ENCODE measurements at regions not wholly inside any gene's neighbourhood (a gene's known extent, or its start where the extent isn't known, plus 50 kb on each side); places are given as distances from the start of the nearest gene placed in this dataset.

DNA sequence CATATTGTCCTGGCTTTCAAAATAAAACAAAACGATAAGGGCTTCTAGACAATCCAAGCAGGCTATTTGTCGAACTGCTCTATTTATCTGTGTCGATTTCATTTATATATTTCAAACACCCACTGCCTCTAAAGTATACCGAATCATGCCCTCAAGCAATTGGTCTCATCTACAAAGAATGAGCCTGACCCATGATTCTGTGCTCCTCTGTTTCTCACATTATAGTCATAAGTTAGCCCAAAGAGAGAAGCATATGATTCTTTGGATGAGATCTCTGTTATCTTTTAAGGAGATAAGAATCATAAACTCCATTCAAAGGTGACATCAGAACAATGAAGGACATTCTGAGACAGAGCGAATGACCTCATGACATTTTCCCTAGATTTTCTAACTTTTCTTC, 191.1 kb downstream of the MAP2K6 start:
- DNase-seq: no peak

DNA sequence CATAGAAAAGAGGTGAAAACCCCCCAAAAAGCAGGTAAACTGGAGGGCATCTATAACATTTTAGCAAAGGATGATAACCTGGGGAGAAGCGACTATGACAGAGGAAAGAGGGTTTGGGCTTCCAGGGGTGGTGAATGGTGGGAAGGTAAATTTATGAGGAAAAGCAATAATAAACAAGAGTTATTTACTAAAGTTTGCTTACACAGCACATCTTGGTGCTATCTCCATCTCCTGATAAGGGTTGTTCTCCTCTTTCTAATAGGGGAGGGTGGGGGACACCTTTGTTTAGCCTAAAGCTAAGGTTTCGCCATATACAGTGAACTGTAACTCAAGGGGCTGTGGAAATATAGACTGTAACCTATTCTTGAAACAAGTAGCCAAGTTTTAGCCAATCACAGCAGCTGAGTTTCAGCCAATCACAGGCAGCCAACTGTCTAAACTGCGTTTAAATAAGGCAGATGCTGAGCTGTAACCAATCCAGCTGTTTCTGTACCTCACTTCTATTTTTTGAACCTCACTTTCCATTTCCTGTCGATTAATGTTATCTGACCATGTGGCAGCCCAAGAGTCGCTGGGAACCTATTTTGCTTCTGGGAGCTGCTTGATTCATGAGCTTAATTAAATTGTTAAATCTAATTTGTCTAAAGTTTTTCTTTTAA, 191.8 kb downstream of the MAP2K6 start:
- DNase-seq: no peak

DNA sequence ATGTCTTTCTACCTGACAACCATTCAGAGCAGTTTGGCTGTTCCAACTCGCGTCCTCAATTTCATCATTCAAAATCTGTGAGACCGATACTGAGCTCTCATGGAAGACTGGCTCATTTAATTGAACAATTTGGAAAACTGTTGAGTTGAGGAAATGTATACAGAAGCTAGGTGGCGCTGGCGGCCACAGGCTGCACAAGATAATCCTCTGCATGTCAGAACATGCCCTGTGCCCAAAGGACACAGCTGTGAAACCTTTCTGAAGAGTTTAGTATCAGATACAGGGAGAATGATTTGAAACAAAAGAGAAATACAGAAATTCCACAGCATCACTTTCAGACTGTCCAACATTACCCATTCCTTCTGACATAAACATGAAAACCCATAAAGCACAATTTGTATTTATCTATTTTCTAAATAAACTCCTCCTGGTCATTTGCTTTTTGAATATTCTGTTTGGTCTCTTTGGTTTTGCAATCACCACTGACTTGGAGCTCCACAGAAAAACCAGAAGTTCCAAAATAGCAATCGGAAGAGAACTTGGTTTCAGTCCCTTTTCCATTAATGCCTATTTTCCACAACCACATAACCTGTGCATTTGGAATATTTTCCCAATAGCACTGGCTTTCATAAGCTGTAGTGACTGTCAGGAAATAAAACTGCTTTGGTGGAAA, 192.8 kb downstream of the MAP2K6 start:
- peak; percentile 15 for DNase-seq

DNA sequence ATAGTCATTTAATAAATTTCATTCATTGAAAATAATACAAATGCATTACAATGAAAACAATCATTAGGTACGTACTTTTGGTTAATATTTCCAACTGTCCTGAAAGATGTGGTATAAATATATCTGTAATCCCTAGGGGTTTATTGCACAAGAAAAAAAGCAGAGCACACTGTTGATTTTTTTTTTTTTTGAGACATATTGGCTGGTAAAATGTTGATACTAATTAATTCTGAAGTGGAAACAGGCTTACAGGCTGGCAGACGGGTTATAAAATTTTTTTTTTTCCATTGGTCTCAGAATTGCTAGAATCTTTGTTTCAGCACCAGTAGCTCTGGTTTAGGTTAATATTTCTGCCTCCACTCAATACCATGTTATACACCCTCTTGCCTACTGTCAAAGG, 193.6 kb downstream of the MAP2K6 start:
- no peak for DNase-seq

DNA sequence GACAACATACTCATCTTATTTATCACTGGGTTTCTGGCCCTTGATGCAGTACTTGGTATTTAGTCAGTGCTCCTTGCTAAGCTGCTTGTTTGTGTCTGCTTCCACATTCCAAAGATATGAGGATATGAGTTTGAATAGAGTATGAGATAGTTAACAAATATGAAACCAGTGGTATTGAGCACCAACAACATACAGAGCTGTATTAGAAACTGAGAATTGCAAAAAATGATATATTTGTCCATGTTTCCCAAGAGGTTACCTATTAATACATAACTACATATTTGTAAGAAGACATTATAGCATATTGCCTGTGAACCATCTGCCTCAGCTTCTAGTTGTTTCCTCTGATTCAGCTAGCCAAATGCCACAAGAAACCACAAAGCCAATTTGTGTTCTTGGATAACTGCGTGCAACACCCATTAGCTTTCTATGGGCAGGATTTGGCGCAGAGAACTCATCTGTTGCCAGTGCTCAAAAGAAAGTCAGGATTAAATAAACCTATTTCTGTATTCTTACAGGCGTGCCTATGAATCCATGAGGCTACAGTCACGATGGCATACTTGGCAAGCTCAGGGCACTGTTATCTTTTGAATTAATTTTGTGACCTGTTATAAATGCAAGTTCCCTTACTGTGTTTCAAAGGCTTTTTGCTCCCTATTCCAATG, 194.4 kb downstream of the MAP2K6 start:
- DNase-seq: no peak

DNA sequence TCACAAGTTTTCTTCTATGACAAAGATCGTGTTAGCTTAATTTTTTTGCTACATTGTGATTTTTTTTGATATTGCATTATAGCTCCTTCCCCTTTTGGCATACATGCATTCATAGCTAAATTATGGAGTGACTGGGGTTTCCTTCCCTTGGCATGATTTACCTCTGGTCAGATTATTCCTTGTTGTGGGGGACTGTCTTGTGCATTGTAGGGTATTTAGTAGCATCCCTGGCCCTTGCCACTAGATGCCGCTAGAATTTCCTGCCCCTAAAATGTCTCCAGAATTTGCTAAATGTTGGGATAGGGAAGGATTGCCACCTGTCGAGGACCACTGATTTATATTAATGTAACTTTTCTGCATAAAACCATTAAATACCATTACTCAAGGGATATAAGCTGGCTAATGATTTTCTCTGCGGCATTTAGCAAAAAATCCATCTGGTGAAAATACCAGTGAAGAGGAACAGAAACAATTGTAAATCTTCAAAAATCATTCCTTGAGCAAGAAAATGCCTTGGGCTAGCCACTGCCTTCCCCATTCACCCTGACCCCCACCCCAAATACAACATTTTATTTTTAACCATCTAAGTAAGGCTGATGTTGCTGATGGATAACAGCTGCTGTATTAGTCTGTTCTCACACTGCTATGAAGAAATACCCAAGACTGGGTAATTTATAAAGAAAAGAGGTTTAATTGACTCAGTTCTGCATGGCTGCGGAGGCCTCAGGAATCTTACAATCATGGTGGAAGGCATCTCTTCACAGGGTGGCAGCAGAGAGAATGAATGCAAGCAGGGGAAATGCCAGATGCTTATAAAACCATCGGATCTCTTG, 195.2 kb downstream of the MAP2K6 start:
- no peak for DNase-seq

DNA sequence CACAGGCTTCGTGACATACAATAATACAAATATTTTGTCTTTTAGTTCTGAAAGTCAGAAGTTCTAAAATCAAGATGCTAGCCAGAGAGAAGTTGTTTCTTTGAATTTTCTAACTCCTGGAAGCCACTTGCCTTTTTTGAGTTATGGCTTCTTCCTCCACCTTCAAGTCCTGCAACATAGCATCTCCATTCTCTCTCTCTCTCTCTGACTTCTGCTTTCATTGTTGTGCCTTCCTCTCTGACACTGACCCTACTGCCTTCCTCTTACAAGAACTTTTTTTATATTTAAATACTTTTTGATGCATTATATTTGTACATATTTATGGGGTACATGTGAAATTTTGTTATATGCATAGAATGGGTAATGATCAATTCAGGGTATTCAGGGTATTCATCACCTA, 205.9 kb downstream of the MAP2K6 start:
- no peak for DNase-seq

DNA sequence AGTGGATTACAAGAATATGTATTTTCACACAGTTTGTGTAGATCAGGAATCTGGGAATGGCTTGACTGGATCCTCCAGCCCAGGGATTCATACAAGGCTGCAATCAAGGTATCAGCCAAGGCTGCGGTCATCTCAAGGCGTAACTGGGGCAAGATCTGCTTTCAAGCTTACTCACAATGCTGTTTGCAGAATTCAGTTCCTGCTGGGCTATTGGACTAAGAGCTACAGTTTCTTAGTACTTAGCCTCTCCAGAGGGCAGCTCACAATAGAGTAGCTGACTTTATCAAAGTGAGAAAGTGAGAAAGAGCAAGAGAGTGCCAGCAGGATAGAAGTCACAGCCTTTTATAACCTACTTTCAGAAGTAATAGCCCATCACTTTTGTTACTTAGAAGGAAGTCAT, 211.0 kb downstream of the MAP2K6 start:
- DNase-seq: no peak

DNA sequence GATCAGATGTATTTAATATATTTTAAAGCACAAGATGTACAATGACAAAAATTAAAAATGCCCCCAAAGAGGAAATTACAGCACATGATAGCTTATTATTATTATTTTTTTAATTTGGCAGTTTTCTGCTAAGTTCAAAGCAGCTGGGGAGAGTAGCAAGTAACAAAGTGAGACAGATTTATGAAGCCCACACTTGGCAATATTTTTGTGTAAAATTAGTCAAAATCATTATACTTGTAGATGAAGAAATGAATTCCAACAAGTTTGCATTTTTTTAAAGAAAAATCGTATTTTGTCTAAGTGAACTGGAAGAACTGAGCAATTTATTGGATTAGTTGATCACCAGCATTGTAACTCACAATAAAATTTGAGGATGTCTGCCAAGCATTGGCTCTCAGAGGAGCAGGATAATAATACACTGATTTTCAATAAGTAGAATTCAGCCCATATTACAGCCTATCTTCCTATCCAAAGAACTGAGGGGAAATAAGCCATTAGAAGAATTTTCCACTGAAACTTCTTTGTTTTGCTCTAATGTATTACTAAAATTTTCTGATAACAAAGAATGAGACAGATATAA, 215.6 kb downstream of the MAP2K6 start:
- no peak for DNase-seq

DNA sequence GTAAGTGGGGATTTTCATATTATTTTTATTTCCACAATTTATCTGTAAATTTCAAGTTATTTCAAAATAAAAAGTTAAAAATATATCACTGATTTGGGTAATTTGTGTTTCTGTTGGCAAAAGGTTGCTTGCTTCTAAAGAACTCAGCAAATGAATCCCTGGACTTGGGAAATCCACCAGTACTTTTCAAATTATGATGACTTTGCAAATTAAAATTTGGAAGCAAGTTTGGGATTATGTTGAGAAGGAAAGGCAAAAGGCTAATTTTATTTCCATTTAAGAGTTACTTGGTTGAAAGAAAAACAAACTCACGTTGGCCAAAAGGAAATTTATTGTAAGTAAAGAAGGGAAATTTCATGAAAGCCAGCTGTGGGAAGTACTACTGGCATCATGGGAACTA, 220.3 kb downstream of the MAP2K6 start:
- no peak for DNase-seq

DNA sequence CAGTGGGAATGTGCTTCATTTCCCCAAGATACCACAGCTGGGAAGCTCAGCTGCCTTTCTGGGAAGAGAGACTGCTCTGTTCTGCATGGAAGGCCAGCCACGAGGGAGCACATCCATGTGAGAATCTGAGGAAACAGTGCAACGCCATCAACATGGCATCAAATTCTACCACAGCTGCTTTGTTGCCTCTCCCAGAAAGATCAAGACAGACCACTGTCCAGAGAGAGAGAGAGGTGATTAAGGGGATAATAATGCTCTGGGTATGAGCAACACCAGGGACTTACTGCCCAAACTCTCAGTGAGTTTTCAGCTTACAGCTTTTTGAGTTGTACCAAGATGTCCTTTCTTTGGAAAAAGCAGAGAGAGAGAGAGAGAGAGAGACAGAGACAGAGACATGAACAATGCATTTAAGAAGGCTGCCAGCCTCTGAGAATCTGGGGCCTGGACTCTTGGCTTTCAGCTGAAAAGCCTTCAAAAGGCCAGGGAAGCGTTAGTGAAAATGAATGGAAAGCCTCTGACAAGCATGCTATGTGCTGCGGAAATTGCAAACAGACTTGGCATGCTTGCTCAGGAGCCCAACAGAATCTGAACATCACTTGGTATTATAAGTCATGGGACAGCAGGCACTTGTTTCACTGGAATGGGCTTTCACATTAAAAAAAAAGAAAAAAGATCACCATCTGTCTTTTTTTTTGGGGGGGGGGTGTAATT, 223.1 kb downstream of the MAP2K6 start:
- DNase-seq: no peak

DNA sequence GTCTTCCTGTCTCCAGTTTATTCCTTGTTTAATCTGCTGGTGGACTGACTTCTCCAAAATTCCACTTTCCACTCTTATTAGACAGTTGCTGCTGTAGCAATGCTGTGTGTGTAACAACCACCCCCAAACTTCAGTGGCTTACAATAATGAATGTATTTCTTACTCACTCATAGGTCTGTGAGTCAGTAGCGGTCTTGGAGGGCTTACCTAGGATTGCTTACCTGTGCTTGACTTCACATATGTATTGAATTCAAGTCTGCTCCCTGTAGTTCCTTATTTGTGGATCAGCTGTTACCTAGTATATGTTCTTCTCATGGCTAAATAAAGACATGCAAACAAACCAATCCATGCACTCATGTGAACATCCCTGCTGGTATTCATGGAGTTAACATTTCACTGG, 224.6 kb downstream of the MAP2K6 start:
- DNase-seq: no peak

DNA sequence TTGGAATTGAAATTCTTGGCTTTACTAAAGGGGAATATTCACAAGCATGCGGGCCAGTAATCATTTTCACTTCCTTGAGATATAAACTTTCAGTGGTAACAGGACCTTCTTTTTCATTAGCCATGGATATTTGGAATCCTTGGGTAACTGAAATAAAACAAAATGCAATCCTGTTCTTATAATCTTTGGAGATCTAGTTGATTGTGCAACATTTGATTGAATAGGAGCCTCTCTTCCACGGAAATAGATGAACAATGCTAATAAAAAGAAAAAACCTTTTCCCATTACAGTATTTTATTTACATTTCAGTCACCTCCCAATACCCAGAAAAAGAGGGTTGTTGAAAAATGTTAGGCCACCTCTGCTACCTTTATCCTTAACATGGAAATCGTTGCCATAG, 225.6 kb downstream of the MAP2K6 start:
- DNase-seq: no peak

DNA sequence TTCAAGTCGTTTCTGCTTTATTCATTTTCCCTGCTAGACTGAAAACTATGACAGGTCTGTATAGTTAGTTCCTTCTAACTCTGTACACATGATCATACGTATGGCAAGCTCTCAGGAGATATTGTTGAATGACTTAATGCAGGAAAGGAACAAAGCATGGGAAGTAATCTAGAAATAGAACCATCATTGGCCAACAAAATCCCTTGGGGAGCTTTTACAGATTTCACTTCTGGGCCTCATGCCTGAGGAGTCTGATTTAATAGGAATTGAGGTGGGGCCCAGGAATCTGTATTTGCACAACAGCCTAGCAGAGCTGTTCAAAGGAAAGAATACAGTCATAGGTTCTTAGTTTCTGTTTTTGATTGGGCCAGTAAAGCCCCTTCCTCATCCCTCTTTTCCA, 229.2 kb downstream of the MAP2K6 start:
- no peak for DNase-seq

DNA sequence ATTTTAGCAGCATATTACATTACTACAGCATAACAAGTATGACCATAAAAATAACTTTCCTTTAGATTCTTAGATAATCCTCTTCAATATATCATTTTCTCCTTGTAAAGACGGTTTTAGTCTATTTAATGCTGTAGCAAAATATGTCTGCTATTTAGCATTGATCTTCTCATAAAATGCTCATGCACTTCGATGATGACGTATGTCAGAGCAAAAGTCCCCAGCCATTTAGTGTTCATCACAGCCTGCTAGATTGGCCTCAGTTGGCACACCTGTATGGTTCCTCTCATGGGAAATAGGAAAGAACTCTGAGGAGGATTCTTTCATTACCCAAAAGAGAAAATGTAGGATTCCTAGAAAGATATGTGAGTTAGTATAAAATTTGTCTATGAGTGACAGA, 232.2 kb downstream of the MAP2K6 start:
- no peak for DNase-seq

DNA sequence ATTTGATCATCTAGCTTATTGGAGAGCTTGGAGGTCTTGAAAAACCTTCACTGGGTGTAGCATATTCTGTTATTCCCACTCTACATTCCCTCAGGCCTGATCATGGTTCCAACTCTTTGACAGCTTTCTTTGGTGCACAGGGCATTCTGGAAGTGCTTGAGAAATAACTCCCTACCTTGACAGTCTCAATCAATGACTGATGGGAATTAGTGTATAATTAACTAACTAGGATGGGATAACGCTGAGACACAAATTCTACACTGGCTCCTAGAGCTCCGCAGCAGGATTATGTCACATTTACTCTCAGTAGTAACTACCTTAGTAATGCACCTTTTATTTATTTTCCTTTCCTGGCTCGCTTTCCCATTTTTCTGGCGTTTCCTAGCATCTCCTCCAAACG, 236.4 kb downstream of the MAP2K6 start:
- DNase-seq: no peak

DNA sequence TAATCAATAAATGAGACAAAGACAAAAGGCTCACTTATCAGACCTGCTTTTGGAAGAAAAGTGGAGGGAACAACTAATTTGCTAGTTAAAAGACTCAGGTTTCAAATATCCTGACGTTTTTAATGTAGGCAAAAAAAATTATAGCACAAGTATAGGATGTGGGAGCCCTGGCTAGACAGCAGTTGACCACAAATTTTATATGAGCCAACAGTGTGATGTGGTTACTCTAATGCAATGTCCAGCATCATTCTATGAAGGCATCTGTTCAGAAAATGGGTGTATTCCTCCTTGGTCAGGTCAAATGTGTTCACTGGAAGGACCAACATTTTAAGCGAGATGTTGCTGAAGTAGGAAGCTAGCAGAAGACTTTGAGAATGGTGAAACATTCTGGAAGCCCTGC, 237.4 kb downstream of the MAP2K6 start:
- no peak for DNase-seq

DNA sequence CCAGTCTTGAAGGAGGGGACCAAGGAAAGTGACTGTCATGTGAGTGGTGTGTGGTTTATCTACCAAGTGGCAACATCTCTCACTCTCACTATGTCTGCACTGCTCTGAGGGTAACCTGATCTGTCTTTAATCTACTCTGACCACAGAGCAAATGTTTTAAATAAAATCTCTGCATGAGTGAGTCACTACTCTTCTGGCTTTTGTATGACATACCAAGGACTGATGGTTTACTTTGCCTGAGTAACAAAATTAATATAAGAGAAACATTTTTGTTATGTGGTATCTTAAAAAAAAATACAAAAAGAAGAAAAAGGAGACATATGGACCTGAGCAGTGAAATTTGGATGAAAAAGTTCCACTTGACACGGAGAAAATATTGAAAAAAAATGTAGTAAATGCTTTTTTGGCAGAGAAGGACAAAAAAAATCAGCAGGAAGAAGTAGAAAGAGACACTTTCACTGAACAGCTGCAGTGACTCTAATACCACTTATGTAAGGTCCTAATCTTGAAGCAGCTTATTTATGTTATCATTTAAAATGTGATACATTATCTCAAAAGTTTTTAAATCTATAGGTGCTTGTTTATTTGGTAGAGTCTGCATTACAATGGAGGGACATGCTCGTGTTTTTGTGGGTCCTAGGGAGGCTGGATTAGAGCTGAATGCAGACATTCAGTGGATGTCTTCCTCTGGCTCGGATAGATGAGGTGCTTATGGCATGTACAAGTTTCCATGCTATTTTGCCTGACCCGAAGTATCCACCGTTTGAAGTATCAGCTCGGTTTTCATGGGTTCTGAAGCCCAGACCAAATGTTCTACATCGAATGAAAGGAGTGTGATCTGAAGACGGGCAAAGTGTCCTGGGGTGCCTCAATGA, 240.7 kb downstream of the MAP2K6 start:
- DNase-seq: no peak

DNA sequence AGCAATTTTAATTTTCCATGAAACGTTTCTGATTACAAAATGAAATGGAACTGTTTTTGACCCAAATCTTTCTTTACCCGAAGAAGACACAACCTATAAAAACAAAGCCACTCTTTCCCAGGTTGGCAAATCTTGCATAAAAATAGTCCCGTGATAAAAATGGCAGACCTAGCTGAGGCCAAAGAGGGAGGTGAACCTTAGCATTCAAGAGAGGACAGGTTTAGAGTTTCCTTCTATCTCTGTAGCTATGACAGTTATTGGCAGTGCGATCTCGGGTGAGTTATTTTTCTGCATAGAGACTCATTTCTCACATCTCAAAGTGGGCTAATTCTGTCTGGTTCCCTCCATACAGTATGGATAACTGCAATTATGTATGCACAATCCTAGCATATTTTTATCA, 241.4 kb downstream of the MAP2K6 start:
- no peak for DNase-seq

DNA sequence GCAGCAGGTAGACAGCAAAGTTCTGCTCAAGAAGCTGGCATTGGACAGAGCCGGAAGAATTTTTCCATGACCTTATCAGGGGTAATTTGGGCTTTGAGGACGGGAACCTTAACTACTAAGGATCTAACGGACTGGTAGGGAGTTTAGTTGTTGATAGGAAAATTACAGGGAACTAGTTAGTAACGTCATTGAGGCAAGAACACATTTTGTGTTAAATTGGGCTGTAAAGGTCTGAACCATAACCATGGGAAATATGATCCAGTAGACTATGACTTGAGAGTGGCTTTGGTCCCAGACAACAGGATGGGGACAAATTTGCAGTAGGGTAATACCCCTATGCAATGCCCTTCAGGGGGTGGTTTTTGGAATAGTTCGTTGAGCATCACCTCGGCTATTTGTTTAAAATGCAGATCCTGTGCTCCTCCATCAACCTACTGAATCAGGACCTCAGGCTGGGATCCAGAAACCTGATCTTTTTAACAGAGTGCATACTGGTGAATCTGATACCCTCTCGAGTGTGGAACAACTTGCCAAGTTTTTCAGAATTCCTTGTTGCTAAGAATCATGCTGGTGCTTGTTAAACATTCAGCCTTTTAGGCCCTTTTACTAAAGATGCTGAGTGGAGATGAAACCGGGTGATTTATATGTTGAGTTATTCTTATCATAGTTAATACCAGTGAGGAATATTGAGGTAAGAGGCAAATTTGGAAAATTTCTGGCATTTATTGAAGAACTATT, 255.1 kb downstream of the MAP2K6 start:
- no peak for DNase-seq

DNA sequence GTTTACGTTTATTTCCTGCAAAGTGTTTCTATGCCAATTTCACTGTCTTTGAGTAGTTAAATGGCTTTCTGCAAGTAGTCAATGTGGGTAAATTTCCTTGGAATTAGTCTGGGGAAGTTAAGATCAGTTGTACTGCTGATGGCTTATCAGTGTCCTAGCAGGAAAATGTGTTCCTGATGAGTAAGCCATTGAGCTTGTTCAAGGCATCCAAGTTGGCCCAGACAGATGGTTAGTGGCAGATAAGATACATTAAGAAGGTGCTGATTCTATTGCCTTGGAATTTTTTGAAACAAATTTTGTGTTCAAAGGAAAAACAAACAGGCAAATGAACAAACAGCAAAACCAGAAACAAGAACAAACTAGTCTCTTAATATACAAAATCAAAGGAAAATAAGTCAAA, 258.4 kb downstream of the MAP2K6 start:
- DNase-seq: no peak
